Panc1 (cell line): ENCODE measurements at regions not wholly inside any gene's neighbourhood (a gene's known extent, or its start where the extent isn't known, plus 50 kb on each side); places are given as distances from the start of the nearest gene placed in this dataset.

Experiments used
- ATAC-seq: fragments of 200-7000 bp; cut with Tn5 transposase; 2 replicates; pipeline ENCODE4 v1.9.1; 2020; ENCODE audit warnings: mild to moderate bottlenecking, moderate library complexity
- BruUV-seq: library from RNA; stranded (reverse); fragments of 400-500 nt; replicated peaks from 2 replicates; lab custom pipeline; 2021; lab: Mats Ljungman, UMichigan
- CTCF ChIA-PET: fragments of 300-600 bp; sonication (Branson Sonifier 250); formaldehyde crosslinking; loops from one replicate; lab custom pipeline; 2022; ENCODE audit warnings: antibody characterized with exemption; lab: Charles Lee
- POLR2A ChIA-PET: fragments of 300-600 bp; sonication (Branson Sonifier 250); formaldehyde crosslinking; loops from one replicate; lab custom pipeline; 2022; ENCODE audit warnings: antibody characterized with exemption; lab: Charles Lee
- DNase-seq: peaks from one replicate; pipeline ENCODE4 v3.0.0-alpha.2; 2010; ENCODE audit warnings: low read depth, low spot score
- H3K27ac ChIP-seq: 2 replicates; pipeline ENCODE4 v1.5.1; 2011; ENCODE audit warnings: mild to moderate bottlenecking, low read length, inconsistent platforms
- H3K27me3 ChIP-seq: fragments of 200-500 bp; sonication (Bioruptor generic); 2 replicates; pipeline ENCODE4 v1.6.0; 2014; ENCODE audit warnings: low read length, inconsistent platforms; ENCODE audit not compliant: control insufficient read depth, insufficient read depth
- H3K36me3 ChIP-seq: fragments of 200-500 bp; sonication (Bioruptor generic); 2 replicates; pipeline ENCODE4 v1.5.1; 2014; ENCODE audit warnings: inconsistent platforms, mild to moderate bottlenecking, low read length, moderate library complexity; ENCODE audit not compliant: control insufficient read depth, insufficient read depth
- H3K4me1 ChIP-seq: 2 replicates; pipeline ENCODE4 v1.5.1; 2011; ENCODE audit warnings: inconsistent platforms, mild to moderate bottlenecking, low read length, moderate library complexity; ENCODE audit not compliant: control insufficient read depth, insufficient read depth
- H3K4me3 ChIP-seq, 2 experiments: 2 replicates each; pipeline ENCODE4 v1.5.1; 2011 to 2012; ENCODE audit warnings: low read depth in 2 of 2, low read length in 2 of 2, mild to moderate bottlenecking in 2 of 2, inconsistent platforms in 1 of 2, moderate library complexity in 1 of 2
- H3K9me3 ChIP-seq: fragments of 200-500 bp; sonication (Bioruptor generic); 2 replicates; pipeline ENCODE4 v1.5.1; 2014; ENCODE audit warnings: low read depth, mild to moderate bottlenecking, inconsistent platforms, low read length, moderate library complexity; ENCODE audit not compliant: control insufficient read depth, insufficient read depth
- CTCF ChIP-seq: fragments of 450-650 bp; IDR thresholded peaks from 2 replicates; pipeline ENCODE4 v1.5.1; 2017; ENCODE audit warnings: mild to moderate bottlenecking
- POLR2AphosphoS5 ChIP-seq: IDR thresholded peaks from 2 replicates; pipeline ENCODE4 v1.6.1; 2012; ENCODE audit warnings: mild to moderate bottlenecking, low read depth, low read length, moderate library complexity
- REST ChIP-seq, 2 experiments: IDR thresholded peaks; 2 replicates each; pipeline ENCODE4 v1.6.1; 2011 to 2012; ENCODE audit warnings: low read depth in 2 of 2, control low read depth in 1 of 2, low read length in 1 of 2, mild to moderate bottlenecking in 1 of 2, moderate library complexity in 1 of 2; ENCODE audit not compliant: insufficient read depth in 1 of 2
- SIN3A ChIP-seq: IDR thresholded peaks from 2 replicates; pipeline ENCODE4 v1.6.1; 2012; ENCODE audit warnings: low read depth, mild to moderate bottlenecking, low read length, moderate library complexity, borderline replicate concordance; ENCODE audit not compliant: insufficient read depth
- TCF7L2 ChIP-seq: IDR thresholded peaks from 2 replicates; pipeline ENCODE4 v1.6.1; 2011; ENCODE audit warnings: mild to moderate bottlenecking, low read depth, low read length, inconsistent platforms
- in situ Hi-C: cut with HindIII; loops from 2 replicates; pipeline ENCODE4 v1.10.0; 2016; ENCODE audit warnings: low sequenced_read_pairs, low pct_unique_long_range_greater_than_20kb
- intact Hi-C: fragments of 100-400 bp; cut with micrococcal nuclease; formaldehyde crosslinking; loops from one replicate; pipeline ENCODE4 v1.10.0; 2022; ENCODE audit not compliant: unreplicated experiment

DNA sequence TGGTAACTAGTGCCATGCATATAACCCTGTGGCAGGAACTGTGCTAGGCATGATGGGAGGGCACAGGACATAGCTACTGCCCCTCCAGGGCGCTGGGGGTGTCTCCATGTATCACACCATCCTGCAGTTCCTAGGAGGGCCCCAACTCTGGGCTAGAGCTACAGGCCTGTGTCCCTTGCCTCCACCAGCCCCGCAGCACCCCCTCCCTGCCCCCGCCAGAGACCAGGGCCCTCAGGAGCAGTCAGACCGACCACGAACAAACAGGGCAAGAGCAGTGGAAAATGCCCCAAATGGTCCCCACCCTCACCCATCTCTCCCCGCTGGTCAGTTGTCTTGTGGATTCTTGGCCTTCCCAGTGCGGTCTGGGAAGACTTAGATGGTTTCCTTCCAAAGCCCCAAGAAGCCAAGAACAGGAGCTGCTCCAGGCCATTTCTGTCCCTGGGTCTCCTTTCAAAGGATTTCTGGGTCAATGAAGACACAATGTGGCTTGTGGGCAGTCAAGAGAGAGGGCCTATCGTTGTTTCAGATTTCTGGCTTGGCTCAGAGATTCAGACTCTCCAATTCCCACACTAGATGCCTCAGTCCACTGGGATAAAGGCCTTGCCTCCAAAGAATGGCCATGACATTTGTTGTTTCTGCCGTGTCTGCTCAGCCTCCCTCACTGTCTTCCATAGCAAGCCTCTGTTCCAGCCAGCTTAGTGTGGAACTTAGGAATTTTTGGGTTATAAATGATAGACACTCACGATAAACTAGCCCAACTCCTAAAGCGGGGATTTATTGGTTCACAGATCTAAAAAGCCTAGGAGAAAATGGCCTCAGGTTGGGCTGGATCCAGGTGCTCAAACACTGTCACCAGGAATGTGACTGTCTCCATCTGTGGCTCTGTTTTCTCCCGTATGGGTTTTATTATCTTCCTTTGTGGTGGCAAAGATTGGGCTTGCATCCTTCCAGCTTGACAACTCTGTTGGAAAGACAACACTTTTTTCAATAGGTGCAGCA lies 80.6 kb downstream of the LSM3 start:
- H3K27ac ChIP-seq: peak overlapping the region; percentile 79
- CTCF ChIA-PET: interaction anchor here (0.7 to 1.1 kb wide), 3 partner anchors 15 to 207 kb away, joined by 3 to 12 read pairs (median 4); no protein-coding TSS in a partner anchor
- H3K27me3 ChIP-seq: no peaks in the 10 kb centered on the region
- no peaks in the 10 kb centered on the region for H3K9me3 ChIP-seq
- intact Hi-C loops: no loop called here
- POLR2A ChIA-PET: no interaction called here
- no peak for TF ChIP-seq CTCF
- no peak for TF ChIP-seq TCF7L2
- TF ChIP-seq REST (IDR thresholded peaks at IDR 0.05; ENCODE audit: insufficient read depth in 1 of 2, low read depth in 2 of 2, low read length in 1 of 2): no peak
- no peak for TF ChIP-seq SIN3A
- TF ChIP-seq POLR2AphosphoS5: no peak
- in situ Hi-C loops: no loop called here
- no peak for ATAC-seq
- no peaks in the 10 kb centered on the region for H3K36me3 ChIP-seq
- no TSS peak for BruUV-seq
- no peak overlapping the region for H3K4me3 ChIP-seq
- DNase-seq: no peak
- H3K4me1 ChIP-seq: peaks cover 38% of the 10 kb centered on the region

DNA sequence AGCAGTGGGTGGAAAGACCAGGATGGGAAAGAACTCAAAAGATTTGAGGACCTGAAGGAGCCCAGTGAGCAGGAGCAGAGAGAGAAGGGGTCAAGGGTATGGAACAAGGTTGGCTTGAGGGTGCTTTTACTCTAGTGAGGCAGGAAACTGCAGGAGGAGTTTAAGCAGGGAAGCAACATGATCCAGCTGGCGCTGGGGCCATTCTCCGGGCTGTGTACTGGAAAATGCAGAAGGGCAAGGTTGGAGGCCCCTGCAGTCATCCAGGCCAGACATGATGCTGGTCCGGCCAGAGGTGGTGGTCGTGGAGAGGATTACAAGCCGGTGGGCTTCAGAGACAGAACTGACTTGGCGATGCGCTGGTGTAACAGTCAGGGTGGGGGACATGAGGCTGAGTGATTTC lies 81.8 kb downstream of the LSM3 start:
- no peaks in the 10 kb centered on the region for H3K27me3 ChIP-seq
- H3K9me3 ChIP-seq: no peaks in the 10 kb centered on the region
- intact Hi-C loops: loop anchor here (5.0 kb wide), 3 partner anchors 58 to 207 kb away; no protein-coding TSS in a partner anchor
- ChIA-PET POLR2A (no interaction called here), CTCF (interaction anchor here (0.6 kb wide), 1 partner anchor 201 kb away, joined by 4 read pairs; no protein-coding TSS in a partner anchor)
- H3K27ac ChIP-seq: peak overlapping the region; percentile 79
- no peak for TF ChIP-seq SIN3A
- TF ChIP-seq REST (IDR thresholded peaks at IDR 0.05; ENCODE audit: insufficient read depth in 1 of 2, low read depth in 2 of 2, low read length in 1 of 2): no peak
- no peak for TF ChIP-seq TCF7L2
- TF ChIP-seq POLR2AphosphoS5: no peak
- no peak for TF ChIP-seq CTCF
- BruUV-seq: no TSS peak
- no peak overlapping the region for H3K4me3 ChIP-seq
- in situ Hi-C loops: no loop called here
- H3K36me3 ChIP-seq: no peaks in the 10 kb centered on the region
- no peak for DNase-seq
- peaks cover 47% of the 10 kb centered on the region for H3K4me1 ChIP-seq
- ATAC-seq: no peak
